Gastroesophageal sphincter (tissue), 3 donors: ENCODE measurements at regions not wholly inside any gene's neighbourhood (a gene's known extent, or its start where the extent isn't known, plus 50 kb on each side); places are given as distances from the start of the nearest gene placed in this dataset.

ENCODE experiments used
- EP300 ChIP-seq: sonication (generic); formaldehyde crosslinking; IDR thresholded peaks from one replicate; pipeline ENCODE4 v1.6.1; 2017; ENCODE audit warnings: antibody characterized with exemption, mild to moderate bottlenecking
- TF ChIP-seq, protein P1 (sequence below), 4 experiments: fragments of 200-600 bp in 2 of 4; fragments of 450-650 bp in 2 of 4; sonication (generic) in 1 of 4; IDR thresholded peaks; one replicate each; pipeline ENCODE4 v1.5.1; 2017 to 2019; ENCODE audit warnings: antibody characterized with exemption in 4 of 4, mild to moderate bottlenecking in 2 of 4, moderate library complexity in 2 of 4

DNA sequence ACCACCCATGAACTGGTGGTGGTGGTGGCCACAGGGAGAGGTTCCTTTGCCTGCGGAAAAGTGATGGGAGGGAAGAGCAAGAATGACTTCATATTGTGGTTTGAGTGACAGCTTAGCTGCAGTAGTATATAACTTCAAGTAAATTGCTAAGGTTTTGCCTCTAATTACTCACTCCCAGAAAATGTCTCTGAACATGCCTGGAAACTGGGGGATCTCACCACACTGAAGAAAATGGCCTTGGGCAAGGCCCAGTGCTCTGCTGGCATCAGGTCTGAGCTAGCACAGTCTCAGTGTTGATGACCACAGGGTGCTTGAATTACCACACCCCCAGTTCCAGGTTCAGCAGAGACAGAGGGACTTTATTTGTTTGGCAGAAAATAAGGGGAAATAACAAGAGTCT is 2085.4 kb downstream of the ARAP2 start:
- TF ChIP-seq, protein P1, sequence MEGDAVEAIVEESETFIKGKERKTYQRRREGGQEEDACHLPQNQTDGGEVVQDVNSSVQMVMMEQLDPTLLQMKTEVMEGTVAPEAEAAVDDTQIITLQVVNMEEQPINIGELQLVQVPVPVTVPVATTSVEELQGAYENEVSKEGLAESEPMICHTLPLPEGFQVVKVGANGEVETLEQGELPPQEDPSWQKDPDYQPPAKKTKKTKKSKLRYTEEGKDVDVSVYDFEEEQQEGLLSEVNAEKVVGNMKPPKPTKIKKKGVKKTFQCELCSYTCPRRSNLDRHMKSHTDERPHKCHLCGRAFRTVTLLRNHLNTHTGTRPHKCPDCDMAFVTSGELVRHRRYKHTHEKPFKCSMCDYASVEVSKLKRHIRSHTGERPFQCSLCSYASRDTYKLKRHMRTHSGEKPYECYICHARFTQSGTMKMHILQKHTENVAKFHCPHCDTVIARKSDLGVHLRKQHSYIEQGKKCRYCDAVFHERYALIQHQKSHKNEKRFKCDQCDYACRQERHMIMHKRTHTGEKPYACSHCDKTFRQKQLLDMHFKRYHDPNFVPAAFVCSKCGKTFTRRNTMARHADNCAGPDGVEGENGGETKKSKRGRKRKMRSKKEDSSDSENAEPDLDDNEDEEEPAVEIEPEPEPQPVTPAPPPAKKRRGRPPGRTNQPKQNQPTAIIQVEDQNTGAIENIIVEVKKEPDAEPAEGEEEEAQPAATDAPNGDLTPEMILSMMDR (IDR thresholded peaks at IDR 0.05): no peak
- TF ChIP-seq EP300: no peak
